ENCODE measurements at regions not wholly inside any gene's neighbourhood (a gene's known extent, or its start where the extent isn't known, plus 50 kb on each side); places are given as distances from the start of the nearest gene placed in this dataset.

GRCh38 chr4:138572007-138572406, 329.9 kb upstream of the SLC7A11 start:
- TF ChIP-seq, protein P1, sequence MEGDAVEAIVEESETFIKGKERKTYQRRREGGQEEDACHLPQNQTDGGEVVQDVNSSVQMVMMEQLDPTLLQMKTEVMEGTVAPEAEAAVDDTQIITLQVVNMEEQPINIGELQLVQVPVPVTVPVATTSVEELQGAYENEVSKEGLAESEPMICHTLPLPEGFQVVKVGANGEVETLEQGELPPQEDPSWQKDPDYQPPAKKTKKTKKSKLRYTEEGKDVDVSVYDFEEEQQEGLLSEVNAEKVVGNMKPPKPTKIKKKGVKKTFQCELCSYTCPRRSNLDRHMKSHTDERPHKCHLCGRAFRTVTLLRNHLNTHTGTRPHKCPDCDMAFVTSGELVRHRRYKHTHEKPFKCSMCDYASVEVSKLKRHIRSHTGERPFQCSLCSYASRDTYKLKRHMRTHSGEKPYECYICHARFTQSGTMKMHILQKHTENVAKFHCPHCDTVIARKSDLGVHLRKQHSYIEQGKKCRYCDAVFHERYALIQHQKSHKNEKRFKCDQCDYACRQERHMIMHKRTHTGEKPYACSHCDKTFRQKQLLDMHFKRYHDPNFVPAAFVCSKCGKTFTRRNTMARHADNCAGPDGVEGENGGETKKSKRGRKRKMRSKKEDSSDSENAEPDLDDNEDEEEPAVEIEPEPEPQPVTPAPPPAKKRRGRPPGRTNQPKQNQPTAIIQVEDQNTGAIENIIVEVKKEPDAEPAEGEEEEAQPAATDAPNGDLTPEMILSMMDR (IDR thresholded peaks at IDR 0.05; ENCODE audit: low read length): no peak
- TF ChIP-seq EZH2phosphoT487 (IDR thresholded peaks at IDR 0.05; ENCODE audit: low read length): no peak
